PC-3 (cell line): ENCODE measurements at regions not wholly inside any gene's neighbourhood (a gene's known extent, or its start where the extent isn't known, plus 50 kb on each side); places are given as distances from the start of the nearest gene placed in this dataset.

Experiments
- CTCF ChIP-seq: fragments of 300-600 bp; sonication (generic); conservative IDR thresholded peaks from 2 replicates; pipeline ENCODE4 v1.5.1; 2017; ENCODE audit warnings: antibody characterized with exemption, low read depth, mild to moderate bottlenecking, low read length
- EZH2phosphoT487 ChIP-seq: fragments of 300-600 bp; sonication (generic); IDR thresholded peaks from 2 replicates; pipeline ENCODE4 v1.6.1; 2018; ENCODE audit warnings: mild to moderate bottlenecking, antibody characterized with exemption, low read length, borderline replicate concordance

DNA sequence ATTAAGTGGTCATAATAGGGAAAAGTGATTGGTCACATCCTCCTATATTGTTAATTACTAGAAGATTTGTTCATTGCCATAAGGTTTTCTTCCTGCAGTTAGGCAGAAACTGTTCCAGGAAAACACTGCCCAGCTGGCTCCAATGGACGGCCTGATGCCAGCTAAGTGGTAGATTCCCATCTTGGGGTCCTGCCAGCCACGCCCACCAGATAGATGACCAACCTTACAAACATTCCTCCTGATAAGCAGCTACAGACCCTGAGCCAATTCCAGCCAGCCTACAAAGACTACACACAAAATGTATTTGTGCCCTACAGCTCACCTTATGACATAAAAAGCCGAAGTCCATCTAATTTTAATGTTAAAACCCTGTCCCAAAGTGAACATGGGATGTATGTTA, 685.9 kb upstream of the USP15 start:
- TF ChIP-seq CTCF, result no peak
- no peak for TF ChIP-seq EZH2phosphoT487
